ENCODE measurements at regions not wholly inside any gene's neighbourhood (a gene's known extent, or its start where the extent isn't known, plus 50 kb on each side); places are given as distances from the start of the nearest gene placed in this dataset.

DNA sequence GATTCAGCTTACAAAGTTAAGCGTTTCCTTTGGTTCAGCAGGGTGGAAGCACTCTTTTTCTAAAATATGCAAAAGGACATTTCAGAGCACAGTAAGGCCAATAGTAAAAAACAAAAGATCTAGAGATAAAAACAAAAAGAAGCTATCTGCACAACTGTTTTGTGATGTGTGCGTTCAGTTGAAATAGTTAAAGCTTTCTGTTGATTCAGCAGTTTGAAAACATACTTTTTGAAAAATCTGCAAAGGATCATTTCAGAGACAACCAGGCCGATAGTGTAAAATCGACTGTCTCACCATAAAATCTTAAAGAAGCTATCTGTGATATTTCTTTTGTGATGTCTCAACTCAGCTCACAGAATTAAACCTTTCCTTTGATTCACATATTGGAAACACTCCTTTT, 300.0 kb upstream of the ALG10B start:
- no peak overlapping the region for H3K27ac ChIP-seq
- TF ChIP-seq ZFX (IDR thresholded peaks at IDR 0.05; ENCODE audit: borderline replicate concordance) = no peak
- TF ChIP-seq, protein P1, sequence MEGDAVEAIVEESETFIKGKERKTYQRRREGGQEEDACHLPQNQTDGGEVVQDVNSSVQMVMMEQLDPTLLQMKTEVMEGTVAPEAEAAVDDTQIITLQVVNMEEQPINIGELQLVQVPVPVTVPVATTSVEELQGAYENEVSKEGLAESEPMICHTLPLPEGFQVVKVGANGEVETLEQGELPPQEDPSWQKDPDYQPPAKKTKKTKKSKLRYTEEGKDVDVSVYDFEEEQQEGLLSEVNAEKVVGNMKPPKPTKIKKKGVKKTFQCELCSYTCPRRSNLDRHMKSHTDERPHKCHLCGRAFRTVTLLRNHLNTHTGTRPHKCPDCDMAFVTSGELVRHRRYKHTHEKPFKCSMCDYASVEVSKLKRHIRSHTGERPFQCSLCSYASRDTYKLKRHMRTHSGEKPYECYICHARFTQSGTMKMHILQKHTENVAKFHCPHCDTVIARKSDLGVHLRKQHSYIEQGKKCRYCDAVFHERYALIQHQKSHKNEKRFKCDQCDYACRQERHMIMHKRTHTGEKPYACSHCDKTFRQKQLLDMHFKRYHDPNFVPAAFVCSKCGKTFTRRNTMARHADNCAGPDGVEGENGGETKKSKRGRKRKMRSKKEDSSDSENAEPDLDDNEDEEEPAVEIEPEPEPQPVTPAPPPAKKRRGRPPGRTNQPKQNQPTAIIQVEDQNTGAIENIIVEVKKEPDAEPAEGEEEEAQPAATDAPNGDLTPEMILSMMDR (IDR thresholded peaks at IDR 0.05) = no peak

DNA sequence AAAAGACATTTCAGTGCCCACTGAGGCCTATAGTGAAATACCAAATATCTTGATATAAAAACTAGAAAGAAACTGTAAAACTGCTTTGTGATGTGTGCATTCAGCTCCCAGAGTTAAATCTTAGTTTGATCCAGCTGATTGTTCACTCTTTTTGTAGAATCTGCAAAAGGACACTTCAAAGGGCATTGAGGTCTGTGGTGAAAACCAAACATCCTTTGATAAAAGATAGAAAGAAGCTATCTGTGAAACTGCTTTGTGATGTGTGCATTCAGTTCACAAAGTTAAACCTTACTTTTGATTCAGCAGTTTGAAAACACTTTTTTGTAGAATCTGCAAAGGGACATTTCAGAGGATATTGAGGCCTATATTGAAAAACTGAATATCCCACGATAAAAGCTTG, 290.7 kb upstream of the ALG10B start:
- no peak overlapping the region for H3K27ac ChIP-seq
- TF ChIP-seq, protein P1 (IDR thresholded peaks at IDR 0.05) = no peak
- no peak for TF ChIP-seq ZFX (IDR thresholded peaks at IDR 0.05; ENCODE audit: borderline replicate concordance)

DNA sequence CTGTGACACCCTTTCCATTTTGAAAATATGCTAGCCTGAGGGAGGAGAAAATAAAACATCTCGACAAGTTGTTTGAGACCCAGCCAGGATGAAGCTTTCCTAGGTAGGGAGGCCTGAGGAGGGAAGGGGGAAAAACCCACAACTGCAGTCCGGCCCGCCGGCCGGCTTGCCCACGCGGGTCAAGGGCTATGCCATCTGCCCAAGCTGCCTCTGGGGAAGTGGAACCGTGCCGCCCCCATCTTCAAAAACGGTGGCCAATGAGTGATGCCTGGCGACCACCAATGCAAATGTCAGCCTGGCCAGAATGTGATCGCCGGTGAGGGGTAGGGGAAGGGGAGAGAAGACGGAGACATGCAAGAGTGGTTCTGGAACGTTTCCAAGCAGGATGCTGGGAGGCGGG, 263.5 kb upstream of the ALG10B start:
- H3K27ac ChIP-seq = no peak overlapping the region; the same call in 1 of the 2 replicates
- no peak for TF ChIP-seq ZFX (IDR thresholded peaks at IDR 0.05; ENCODE audit: borderline replicate concordance)
- TF ChIP-seq, protein P1 (IDR thresholded peaks at IDR 0.05) = no peak

DNA sequence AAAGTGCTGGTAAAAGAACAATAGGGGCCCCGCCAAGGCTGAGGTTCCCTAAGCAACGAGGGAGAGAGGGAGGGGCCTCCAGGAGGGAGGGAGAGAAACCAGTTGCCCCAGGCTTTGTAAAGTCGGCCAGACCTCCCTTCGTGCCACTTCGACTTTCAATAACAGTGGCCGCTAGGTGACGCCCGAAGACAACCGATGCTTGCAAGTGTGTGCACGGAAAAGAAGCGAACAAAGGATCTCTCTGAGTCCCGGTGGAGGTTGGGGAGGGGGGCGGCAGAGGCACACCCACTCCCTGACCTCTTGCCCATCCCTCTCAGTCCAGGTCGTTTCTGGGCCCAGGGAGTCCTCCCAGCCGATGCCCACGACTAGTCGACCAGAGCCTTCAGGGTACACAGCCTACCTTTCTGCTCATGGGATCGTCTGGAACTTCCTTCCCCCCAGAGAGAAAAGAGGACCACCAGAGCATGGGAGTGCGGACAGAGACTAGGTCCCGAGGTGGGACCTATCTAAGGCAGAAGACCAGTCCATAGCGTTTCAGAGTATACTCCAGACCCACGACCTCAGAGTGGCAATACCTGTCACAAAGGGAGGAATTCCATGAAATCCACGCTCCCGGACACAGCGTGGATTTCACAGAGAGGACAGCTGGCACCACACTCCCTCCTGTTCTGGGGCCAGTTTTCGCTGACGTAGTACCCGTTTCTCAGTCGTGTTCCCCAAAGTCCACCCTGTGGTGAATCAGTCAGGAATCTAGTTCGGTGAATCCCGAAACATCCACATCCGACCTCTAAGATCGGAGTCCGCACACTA, 262.7 kb upstream of the ALG10B start:
- H3K27ac ChIP-seq = peak overlapping the region; percentile 36

DNA sequence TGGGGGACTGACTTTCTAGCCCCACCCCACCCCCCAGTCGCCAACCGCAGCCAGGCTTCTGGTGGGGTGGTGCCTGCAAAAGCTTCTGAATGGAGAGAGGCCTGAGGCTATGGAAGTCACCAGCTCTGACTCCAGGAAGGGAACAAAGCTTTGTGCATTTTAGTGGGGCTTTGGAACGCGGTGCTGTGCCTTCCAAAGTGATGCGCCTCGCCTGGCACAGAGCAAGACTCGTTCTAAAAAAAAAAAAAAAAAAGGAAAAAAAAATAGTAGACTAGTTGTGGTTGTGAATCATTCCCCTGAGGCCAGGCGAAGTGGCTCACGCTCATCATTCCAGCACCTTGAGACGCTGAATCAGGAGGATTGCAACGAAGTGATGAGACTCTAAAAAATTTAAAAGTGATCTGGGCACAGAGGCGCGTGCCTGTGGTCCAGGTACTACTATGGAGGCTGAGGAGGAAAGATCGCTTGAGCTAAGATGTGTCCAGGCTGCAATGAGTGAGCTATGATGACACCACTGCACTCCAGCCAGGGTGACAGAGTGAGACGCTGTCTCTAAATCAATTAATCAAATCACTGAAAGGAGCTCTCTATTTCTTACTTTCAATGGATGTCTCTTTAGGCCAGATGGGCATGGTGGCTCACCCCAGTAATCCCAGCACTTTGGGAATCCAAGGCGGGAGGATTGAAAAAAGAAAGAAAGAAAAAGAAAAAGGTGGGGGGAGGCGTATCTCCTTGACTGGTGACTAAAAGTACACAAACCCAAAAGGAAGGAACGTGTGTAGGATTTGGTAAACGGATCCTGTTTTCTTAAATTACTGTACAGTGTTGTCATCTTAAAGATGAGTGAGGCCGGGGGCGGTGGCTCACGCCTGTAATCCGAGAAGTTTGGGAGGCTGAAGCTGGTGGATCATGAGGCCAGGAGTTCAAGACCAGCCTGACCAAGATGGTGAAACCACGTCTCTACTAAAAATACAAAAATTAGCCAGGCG, 259.6 kb upstream of the ALG10B start:
- TF ChIP-seq, protein P1 (IDR thresholded peaks at IDR 0.05) = no peak
- no peak for TF ChIP-seq ZFX (IDR thresholded peaks at IDR 0.05; ENCODE audit: borderline replicate concordance)
- peak overlapping the region; percentile 45 for H3K27ac ChIP-seq

More for the DNA sequence above, 262.7 kb upstream of the ALG10B start:
- TF ChIP-seq, protein P1 (IDR thresholded peaks at IDR 0.05) = peak; percentile 96
- no peak for TF ChIP-seq ZFX (IDR thresholded peaks at IDR 0.05; ENCODE audit: borderline replicate concordance)

DNA sequence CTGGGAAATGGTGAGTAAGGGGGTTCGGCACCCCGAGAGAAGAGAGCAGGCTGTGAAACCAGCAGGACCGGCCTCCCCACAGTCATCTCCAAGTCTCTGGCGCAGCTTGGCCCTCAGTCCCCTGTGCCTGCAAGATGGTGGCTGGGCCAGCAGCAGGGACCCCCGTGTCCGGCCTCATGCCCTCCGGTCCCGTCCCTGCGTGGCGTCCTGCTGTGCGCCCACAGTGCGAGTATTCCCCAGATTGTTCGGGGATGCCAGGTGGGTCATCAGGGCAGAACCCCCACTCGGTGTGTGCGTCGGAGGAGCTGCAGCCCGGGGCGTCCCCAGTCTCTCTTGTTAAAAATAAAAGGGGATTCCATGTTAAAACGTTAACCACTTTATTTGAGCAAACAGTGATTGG, 216.9 kb upstream of the ALG10B start:
- TF ChIP-seq, protein P1 (IDR thresholded peaks at IDR 0.05) = no peak
- no peak for TF ChIP-seq ZFX (IDR thresholded peaks at IDR 0.05; ENCODE audit: borderline replicate concordance)

More for the DNA sequence above, 216.9 kb upstream of the ALG10B start:
- H3K27ac ChIP-seq = no peak overlapping the region

Measured in 22Rv1 (cell line).